Activated CD8-positive, alpha-beta memory T cell treated with anti-CD3 and anti-CD28 coated beads for 1 hour (primary cell): ENCODE measurements at regions not wholly inside any gene's neighbourhood (a gene's known extent, or its start where the extent isn't known, plus 50 kb on each side); places are given as distances from the start of the nearest gene placed in this dataset.

ENCODE experiments used
- DNase-seq, 2 donors: peaks; one replicate each; pipeline ENCODE4 v3.0.0-alpha.2; 2020; ENCODE audit warnings: low read depth in 1 of 2; ENCODE audit errors: extremely low read depth in 1 of 2

DNA sequence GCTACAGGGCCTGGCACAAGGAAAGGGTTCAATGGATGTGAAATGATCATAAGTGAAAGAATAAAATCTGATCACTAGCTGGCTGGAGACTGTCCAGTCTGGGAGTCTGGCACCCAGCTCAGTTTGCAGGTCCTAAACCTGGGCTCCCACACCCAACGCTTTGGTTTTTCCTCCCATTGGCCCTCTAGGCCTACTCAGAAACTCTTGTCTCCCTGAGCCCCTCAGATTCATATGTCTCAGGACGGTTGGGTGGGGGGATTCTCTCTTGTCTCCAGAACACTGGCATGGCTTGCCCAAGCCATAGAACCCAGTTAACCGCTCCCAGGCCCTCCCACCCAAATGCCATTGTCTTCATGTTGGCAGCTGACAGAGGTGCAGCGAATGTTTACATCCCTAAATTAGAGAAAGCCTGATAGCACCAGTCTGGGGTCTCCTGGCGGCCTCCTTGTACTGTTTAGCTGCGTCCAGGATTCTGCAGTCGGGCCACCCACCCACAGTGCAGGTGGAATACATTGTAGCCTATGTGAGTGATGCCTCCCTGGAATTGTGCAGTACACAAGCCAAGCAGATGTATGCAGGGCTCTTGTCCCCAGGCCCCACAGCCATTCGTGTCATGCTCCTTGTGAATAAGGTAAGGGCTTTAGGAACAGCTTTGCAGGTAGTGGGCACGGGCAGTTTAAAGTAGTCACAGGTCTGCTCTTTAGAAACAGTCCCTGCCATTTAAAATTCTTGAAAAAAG, 266.3 kb downstream of the XXYLT1 start:
- DNase-seq: no peak

DNA sequence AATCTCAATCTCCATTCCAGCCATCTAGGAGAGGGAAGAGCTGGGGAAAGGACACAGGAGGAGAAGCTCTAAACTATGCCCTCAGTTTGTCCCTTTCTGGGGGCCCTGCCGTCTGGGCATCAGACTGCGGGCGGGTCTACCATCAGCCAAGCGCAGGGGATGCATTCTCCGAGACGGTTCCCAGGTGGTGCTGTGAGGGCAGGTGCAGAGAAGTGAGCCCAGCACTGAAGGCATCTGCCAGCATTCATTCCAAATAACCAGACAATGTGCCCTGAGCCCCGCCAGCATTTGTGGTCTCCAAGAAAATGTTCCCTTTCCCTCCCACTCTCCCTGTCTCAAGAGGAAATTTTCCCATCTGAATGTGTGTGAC, 265.7 kb downstream of the XXYLT1 start:
- no peak for DNase-seq

DNA sequence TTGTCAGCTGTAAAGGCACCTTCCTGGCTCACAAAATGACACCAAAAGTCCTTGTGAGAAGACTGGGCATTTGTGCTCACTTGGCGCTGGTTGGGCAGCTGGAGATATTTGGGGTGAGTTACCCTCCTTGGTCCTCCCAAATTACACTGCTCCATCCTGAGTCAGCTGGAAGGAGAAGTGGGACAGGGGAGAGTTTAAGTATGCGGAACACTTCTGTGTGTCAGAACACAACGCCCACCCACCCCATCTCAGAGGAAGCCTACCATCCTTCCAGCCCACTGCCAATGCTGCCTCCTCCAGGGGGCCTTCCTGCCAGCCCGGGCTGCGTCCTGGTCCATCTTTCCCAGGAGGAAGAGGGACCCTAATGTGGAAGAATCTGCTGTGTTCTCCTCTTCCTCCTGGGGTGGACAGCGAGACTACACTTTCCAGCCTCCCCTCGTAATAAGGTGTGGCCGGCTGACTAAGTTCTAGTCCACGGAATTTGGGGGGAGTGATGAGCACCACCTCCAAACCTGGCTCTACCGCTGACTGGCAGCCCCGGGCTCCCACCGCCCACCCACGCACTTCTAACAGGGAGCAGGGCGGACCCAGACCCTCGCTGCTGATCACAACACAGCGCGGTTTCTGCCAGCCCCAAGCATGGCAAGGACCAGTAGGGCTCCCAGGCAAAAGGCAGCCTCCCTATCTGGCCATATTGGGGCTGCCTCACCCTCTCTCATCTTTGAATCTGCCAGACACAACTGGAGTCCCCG, 265.0 kb downstream of the XXYLT1 start:
- DNase-seq: no peak

DNA sequence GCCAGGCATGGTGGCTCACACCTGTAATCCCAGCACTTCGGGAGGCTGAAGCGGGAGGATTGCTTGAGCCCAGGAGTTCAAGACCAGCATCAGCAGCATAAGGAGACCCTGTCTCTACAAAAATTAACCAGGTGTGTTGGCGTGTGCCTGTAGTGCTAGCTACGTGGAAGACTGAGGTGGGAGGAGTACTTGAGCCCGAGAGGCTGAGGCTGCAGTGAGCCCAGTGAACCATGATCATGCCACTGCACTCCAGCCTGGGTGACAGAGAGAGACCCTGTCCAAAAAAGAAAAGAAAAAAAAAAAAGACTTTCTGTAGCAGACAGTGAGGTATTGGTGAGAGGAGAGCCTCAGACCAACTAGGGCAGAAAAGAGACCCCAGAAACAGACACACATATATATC, 263.8 kb downstream of the XXYLT1 start:
- no peak for DNase-seq

DNA sequence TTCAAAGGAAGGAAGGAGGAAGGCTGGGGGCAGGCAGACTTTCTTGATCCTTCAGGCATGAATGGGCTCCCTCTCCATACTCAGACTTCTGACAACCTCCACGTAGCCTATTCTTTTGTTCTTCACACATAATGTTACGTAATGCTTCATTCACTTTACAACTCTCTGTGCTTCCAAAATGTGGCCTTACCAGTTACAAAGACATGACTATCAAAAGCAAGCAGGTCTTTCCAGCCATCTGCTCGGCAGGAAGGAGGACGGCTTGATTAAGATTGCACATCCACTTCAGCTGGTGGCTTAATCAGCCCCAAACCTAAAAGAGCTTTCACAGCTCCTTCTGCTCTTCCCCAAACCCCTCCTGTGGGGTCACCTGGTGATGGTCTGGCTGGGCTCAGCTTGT, 263.2 kb downstream of the XXYLT1 start:
- no peak for DNase-seq

DNA sequence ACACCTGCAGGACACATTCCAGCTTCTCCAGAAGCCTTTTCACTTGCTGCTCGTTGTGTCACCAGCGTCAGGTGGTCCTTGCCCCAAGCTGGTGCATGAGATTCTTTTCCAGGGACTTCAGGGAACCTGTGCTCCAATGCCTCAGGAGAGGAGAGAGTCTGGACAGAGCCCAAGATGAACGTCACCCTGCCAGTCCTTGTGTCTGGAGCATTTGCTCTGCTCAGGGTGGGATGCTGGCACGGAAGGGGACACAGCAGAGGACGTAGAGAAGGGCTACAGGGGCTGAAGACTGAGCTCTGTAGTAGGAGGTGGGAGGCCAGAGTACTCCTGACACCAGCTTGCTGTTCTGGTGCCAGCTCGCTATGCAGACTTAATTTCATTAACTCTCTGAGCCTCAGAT, 262.1 kb downstream of the XXYLT1 start:
- no peak for DNase-seq

DNA sequence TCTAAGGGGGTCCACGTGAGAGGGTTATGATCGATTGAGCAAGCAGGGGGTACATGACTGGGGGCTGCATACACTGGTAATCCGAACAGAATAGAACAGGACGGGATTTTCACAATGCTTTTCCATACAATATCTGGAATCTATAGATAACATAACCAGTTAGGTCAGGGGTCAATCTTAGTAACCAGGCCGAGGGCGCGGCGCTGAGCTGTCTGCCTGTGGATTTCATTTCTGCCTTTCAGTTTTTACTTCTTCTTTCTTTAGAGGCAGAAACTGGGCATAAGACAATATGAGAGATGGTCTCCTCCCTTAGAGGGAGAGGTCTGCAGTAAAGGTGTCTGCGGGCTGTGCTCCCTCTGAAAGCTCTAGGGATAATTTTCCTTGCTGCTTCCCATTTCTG, 261.3 kb downstream of the XXYLT1 start:
- DNase-seq: no peak

DNA sequence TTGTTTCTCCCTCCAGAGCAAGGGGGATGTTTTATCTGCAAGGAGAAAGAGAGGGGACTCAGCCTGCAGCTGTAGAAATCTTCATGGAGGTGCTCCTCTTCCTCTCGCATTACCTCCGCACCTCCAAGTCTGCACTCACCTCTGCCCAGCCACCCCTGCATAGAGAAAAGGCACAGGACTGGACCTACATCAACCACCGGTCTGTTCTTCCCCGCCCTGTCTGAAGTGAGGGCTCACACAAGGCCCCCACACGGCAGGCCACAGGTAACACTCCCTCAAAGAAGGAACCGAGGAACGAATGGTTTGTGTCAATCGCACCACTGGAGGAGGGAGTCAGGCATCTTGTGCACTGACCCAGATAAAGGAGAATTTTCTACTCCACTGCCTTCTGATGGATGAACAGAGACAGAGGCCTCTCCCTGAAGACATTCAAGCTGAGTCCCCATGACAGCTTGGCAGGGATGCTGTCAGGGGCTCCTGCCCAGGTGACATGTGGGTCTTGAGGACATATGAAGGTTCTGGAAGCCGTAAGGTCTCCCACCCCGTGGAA, 260.3 kb downstream of the XXYLT1 start:
- DNase-seq: no peak

DNA sequence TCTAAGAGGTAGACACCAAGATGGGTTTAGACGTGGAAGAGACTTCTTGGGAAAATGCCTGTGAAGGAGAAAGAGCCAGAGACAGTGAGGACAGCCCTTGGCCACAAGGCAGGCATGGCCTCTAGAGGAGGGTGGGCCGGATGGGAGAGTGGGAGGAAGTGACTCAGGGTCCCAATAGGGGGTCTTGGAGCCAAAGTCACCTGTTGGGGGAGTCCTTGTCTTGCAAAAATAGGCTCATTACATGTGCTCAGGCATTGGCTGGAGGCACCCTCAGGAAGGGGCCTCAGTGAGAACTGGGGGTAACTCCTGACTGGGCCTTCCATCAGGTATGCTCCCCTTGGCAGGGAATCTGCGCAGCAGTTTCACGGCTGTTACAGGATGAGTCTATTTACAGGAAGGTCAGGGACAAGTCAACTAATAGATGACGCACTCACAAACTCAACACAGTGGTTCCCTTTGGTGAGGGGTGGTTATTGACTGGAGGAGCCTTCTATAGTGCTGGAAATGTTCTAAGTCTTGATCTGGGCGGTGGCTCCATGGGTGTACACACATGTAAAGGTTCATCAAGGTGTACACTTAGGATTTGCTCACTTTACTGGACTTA, 259.6 kb downstream of the XXYLT1 start:
- no peak for DNase-seq

DNA sequence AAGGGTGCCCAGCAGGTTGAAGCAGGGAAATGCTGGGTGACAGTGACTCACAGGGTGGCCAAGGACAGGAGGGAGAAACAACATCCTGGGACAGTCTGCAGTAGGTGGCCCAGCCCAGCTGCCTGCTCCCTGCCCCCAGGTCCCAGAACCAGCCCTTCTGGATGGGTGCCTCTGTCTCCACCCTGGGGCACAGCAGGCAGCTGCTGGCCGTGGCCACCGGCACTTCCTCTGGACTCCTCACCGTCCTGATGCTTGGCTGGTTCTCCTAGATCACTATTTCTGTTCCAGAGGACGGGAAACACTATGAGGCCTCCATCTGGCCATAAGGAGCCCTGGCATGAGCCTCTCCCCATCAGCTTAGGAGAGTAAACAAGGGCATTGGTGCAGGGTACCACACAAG, 258.9 kb downstream of the XXYLT1 start:
- DNase-seq: no peak

DNA sequence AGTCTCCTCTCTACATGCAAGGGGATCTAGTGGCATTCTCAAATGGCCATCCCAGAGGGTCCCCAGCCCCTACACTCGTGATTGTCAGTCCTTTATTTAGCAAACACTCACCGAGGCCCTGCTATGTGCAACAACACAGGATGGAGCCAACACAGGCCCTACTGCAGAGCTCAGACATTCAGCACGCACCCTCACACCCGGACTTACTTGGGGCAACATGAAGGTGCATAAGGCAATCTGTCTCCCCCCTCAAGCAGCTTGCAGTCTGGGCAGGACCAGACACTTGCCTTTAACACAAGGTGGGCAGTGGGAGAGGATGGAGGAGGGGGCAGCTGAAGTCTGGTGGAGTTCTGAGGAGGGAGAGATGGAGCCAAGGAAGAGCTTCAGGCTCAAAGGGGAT, 258.4 kb downstream of the XXYLT1 start:
- no peak for DNase-seq

DNA sequence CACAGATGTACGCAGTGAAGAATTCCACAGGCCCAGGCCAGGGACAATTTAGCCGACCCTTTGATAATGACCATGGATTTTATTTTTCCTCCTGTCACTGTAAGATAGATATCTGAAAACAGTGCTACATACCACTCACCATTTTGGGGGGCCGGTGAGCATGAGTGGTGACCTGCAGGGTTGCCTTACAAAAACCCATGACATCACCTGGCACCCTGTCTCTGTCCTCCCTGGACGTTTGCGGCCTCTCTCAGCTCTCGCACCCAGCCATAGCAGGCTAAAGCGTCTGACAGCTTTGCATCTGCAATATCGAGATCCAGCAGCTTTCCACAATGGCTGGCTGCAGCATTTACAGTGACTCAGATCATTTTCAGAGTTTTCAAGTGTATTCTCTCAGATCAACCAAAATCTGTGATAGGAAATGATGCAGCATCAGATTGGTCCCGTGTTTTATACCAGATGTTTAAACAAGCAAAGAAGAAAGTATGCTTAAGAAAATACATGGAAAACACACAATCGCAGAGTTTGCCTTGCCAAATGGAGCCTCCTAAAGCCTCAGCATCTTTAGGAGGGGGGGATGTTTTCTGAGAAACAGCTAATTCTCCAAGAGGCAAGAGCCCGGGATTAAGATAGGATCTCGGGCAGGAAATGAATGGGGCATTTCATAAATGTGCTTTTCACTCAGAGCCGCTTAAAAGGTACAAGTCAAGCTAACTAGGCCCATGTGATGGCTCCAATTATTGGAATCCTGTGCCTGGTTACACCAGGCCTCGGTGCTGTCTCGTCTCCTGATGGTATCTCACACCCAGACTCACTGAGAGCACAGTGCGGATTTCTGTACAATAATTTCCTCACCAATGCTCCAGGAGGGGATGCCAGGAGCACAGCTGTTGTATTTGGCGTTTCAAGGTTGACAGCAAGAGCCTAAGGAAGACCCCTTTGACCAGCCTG, 257.3 kb downstream of the XXYLT1 start:
- DNase-seq: no peak

DNA sequence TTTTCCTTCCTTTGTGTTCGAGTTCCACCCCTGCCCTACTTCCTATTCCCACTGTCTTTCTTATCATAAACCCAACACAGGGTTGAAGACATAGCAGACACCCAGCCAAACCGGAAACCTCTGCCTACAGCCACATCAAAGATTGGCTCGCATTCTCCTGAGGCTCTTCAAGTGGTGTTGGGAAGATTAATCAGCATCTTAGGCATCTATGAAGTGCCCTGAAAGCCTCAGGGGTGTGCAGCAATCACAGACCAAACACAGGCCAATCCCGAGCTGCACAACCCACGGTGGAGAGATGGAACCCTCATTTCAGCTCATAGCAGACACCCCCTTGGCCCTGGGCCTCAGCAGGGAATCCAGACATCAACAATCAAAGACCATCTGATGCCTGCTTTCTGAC, 255.9 kb downstream of the XXYLT1 start:
- DNase-seq: no peak

DNA sequence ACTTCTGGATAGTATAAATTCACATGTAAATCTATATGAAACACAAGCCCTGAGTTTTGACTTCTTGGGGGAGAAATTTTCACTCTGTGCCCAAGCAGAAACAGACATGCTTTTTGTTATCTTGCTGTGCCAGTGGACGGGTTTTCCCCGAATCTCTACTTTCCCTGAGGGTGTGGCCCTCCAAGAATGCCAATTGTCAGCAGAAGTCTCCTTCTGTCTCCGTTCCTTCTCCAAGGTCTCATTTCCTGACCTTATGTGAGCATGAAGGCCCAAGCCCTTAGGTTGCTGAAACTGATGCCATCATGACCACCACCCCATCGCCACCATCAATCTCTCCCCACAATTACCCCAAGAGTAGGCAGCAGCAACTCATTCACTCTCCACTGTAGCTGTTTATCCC, 253.8 kb downstream of the XXYLT1 start:
- no peak for DNase-seq
